ENCODE measurements at regions not wholly inside any gene's neighbourhood (a gene's known extent, or its start where the extent isn't known, plus 50 kb on each side); places are given as distances from the start of the nearest gene placed in this dataset.
"Not testable (repeated sequence)": the region's sequence is repeated elsewhere in the genome, so short reads cannot be mapped to it uniquely, and the experiment has no call there.

DNA sequence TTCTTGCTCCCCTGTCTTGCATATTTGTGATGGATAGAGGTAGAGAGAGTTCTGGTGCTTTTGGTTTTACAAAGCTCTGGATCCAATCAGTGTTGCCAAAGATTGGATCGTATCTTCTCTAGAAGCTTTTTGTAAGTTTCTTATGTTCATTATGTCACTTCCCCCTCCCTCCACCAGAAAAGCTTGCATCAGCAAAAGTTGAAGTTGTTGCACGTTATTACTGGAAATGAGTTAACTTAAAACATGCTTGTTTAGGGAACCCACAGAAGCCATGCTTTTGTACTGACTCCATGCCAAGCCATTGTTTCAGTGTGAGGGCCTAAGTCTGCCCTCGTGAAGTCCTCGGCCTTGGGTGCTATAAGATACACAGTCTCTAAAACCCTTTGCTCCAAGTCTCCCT is 186.5 kb downstream of the ERCC6L2 start:
- peak; percentile 56 for DNase-seq

- peak; percentile 88 for DNase-seq
Measured at GRCh38 chr9:96061293-96061987, 185.9 kb downstream of the ERCC6L2 start.

DNA sequence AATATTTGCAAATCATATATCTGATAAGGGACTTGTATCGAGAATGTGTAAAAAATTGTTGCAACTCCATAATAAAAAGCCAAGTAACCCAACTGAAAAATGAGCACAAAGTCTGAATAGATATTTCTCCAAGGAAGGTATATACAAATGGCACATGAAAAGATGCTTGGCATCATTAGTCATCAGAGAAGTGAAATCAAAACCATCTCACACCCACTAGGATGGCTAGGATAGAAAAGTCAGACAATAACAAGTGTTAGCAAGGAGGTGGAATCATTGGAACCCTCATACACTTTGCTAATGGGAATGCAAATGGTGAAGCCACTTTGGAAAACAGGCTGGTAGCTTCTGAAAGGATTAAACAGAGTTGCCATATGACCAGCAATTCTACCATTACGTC is 182.7 kb downstream of the ERCC6L2 start:
- DNase-seq = no peak

- peak; percentile 55 for DNase-seq
Measured at GRCh38 chr9:96057155-96057554, 181.7 kb downstream of the ERCC6L2 start.

GRCh38 chr9:96056226-96056625 is 180.7 kb downstream of the ERCC6L2 start:
- DNase-seq = no peak

DNA sequence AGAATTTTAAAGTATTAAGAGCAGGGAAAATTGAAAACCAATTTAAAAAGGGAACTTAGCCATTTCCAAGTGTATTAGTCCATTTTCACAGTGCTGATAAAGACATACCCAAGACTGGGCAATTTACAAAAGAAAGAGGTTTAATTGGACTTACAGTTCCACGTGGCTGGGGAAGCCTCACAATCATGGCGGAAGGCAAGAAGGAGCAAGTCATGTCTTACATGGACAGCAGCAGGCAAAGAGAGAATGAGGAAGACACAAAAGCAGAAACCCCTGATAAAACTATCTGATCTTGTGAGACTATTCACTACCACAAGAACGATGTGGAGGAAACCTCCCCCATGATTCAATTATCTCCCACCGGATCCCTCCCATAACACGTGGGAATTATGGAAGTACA is 178.8 kb downstream of the ERCC6L2 start:
- not testable (repeated sequence) for DNase-seq

- DNase-seq = no peak
Measured at GRCh38 chr9:96052686-96053085, 177.2 kb downstream of the ERCC6L2 start.

DNA sequence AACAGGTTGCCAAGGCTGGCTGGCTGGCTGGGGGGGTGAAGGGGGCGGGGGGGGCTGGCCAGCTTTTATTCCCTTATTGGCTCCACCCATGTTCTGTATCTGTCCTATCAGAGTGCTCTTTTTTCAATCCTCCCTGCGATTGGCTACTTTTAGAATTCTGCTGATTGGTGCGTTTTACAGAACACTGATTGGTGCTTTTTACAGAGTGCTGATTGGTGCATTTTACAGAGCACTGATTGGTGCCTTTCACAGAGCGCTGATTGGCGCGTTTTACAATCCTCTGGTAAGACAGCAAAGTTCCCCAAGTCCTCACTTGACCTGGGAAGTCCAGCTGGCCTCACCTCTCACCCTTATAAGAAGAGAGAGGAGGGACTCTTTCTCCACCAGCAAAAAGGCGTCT is 175.9 kb downstream of the ERCC6L2 start:
- peak; percentile 37 for DNase-seq

- peak; percentile 90 for DNase-seq
Measured at GRCh38 chr9:96050861-96051155, 175.3 kb downstream of the ERCC6L2 start.

- no peak for DNase-seq
Measured at GRCh38 chr9:96050048-96050860, 174.8 kb downstream of the ERCC6L2 start.

- no peak for DNase-seq
Measured at GRCh38 chr9:96048956-96049831, 173.7 kb downstream of the ERCC6L2 start.

DNA sequence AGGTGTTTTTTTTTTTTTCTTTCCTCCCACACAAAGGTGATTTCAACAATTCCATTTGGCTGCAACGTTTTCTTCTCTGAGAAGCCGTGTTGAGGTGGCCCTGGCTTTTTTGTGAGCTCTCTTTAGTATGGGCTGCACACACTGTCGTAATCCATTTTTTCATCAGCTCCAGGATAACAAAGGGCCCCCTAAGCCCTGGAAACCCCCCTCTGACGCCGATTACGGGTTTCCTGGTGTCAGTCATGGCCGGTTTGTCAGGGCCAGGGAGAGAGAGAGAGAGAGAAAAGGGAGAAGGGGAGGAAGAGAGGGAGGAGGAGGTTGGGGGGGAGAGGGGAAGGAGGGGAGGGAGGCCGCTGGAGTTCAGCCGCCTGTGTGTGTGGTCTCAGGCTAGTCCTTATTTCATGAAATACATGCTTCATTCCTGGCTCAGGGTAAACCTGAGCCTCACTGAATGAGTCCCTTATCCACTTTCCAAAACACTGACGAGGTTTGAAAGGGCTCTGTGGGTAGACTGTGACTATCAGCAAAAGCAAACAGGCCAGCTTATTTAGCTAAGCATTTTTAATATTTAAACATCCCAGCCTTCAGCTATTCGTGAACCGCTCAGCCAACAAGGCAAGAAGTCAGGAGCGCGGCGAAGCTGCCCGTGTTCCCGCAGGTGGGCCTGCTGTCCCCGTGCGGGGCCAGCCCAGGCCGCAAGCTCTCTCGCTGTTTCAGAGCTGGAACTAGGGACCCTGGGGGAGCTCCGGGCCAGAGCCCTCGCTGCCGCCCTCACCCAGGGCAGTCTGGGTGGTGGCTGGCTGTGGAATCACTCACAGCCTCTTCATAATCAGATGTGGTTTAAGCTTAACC is 172.8 kb downstream of the ERCC6L2 start:
- peak; percentile 64 for DNase-seq

- no peak for DNase-seq
Measured at GRCh38 chr9:96047741-96048103, 172.2 kb downstream of the ERCC6L2 start.

GRCh38 chr9:96047116-96047639 is 171.7 kb downstream of the ERCC6L2 start:
- no peak for DNase-seq

- DNase-seq = no peak
Measured at GRCh38 chr9:96045811-96046210, 170.3 kb downstream of the ERCC6L2 start.

GRCh38 chr9:96044401-96044800 is 168.9 kb downstream of the ERCC6L2 start:
- no peak for DNase-seq

- no peak for DNase-seq
Measured at GRCh38 chr9:96040591-96041461, 165.3 kb downstream of the ERCC6L2 start.

GRCh38 chr9:96038914-96039313 is 163.4 kb downstream of the ERCC6L2 start:
- DNase-seq = no peak

DNA sequence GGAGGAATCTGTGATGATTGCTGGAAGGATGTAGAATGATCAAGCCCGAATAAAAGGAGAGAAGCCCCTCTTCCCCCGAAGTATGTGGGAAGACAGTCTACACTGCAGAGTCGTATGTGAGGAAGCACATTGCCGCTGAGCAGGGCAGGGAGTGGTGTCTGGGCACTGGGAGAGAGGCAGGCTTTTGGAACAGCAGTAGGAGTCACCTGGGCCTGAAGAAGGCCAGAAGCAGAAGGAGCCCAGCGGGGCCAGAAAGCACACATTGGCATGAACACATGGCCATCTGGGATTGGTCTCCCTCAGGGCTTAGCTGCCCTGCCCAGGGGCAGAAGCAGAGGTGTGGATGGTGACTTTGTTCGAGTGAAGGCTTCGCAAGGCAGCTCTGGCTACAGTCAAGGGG is 162.8 kb downstream of the ERCC6L2 start:
- no peak for DNase-seq

DNA sequence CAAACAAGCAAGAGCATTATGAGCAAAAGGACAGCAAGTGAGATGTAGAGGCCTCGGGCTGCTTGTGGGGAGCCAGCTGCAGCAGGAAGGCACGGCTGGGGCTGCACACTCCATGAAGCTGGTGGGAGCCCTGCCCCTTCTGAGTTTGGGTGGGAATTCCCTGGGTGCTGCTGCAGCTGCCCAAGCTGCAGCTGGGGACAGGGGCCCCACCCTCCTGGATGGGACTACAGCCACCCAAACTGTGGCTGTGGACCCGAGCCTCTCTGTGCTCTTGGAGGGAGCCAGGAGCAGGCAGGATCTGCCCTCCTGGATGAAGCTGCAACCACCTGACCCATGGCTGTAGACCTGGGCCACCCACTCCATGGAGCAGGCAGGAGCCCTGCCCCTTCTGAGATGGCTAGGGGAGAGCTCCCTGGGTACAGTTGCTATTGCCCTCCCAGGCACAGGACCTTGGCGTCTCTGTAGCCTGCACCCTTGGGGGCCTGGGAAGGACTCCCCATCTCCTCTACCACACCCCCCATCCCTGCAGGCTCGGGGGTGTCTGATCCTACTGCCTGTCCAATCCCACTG is 159.1 kb downstream of the ERCC6L2 start:
- DNase-seq = no peak

DNA sequence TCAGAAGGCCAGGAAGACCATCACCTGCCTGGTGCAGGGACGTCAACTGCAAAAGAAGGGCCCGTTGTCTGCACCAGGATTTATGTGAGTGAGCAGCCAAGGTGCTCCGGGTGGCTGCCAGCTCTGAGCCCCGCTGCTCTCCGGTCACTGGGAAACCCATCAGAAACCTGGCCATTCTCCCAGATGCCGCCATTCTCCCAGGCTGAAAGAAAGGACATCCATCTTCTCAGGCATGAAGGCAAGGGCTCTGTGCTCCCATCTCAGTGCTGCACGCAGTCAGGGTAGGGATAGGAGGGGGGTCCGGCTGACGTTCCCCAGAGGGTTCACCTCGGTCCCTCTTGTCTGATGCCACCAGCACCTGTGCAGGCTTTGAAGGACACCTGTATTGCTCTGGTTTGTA is 158.4 kb downstream of the ERCC6L2 start:
- no peak for DNase-seq

All from hematopoietic multipotent progenitor cell treated with erythropoietin and hydrocortisone succinate and interleukin-3 and kit ligand, for 4 days (in vitro differentiated cells).